ENCODE measurements at regions not wholly inside any gene's neighbourhood (a gene's known extent, or its start where the extent isn't known, plus 50 kb on each side); places are given as distances from the start of the nearest gene placed in this dataset.

- H3K27me3 ChIP-seq (ENCODE audit: insufficient read depth, insufficient read length) = no peaks in the 10 kb centered on the region
- H3K4me1 ChIP-seq (ENCODE audit: insufficient read depth, insufficient read length) = no peaks in the 10 kb centered on the region
- no peak for TF ChIP-seq SUZ12 (IDR thresholded peaks at IDR 0.05; ENCODE audit: extremely low read depth, insufficient read depth, insufficient read length)
- no peak for TF ChIP-seq ZNF274 (IDR thresholded peaks at IDR 0.05; ENCODE audit: low read depth, low read length)
- no peak for TF ChIP-seq YY1 (IDR thresholded peaks at IDR 0.05; ENCODE audit: insufficient read depth, insufficient read length)
- H3K9me3 ChIP-seq (ENCODE audit: insufficient read depth, low read length) = no peaks in the 10 kb centered on the region
- DNase-seq (ENCODE audit: low read depth, low spot score) = no peak
- no peak overlapping the region for H3K4me3 ChIP-seq (ENCODE audit: insufficient read length, low read depth)
- no peak overlapping the region for H3K9ac ChIP-seq (ENCODE audit: insufficient read length, low read depth)
- H3K36me3 ChIP-seq (ENCODE audit: insufficient read depth, insufficient read length, low read length) = no peaks in the 10 kb centered on the region
These were observed 365.7 kb upstream of the SEMA3C start for GRCh38 chr7:81284576-81284975.

DNA sequence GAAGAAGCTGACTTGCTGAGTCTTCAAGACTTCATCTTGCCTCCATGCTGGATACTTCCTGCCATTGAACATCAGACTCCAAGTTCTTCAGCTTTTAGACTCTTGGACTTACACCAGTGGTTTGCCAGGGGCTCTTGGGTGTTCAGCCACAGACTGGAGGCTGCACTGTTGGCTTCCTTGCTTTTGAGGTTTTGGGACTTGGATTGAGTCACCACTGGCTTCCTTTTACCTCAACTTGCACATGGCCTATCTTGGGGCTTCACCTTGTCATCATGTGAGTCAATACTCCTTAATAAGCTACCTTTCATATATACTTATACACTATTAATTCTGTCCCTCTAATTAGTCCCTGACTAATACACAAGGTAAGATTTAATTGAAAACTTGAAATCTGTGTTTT lies 361.7 kb upstream of the SEMA3C start:
- no peaks in the 10 kb centered on the region for H3K4me1 ChIP-seq (ENCODE audit: insufficient read depth, insufficient read length)
- DNase-seq (ENCODE audit: low read depth, low spot score) = no peak
- no peaks in the 10 kb centered on the region for H3K36me3 ChIP-seq (ENCODE audit: insufficient read depth, insufficient read length, low read length)
- H3K27me3 ChIP-seq (ENCODE audit: insufficient read depth, insufficient read length) = no peaks in the 10 kb centered on the region
- H3K4me3 ChIP-seq (ENCODE audit: insufficient read length, low read depth) = no peak overlapping the region
- no peaks in the 10 kb centered on the region for H3K9me3 ChIP-seq (ENCODE audit: insufficient read depth, low read length)
- TF ChIP-seq YY1 (IDR thresholded peaks at IDR 0.05; ENCODE audit: insufficient read depth, insufficient read length) = no peak
- no peak for TF ChIP-seq ZNF274 (IDR thresholded peaks at IDR 0.05; ENCODE audit: low read depth, low read length)
- no peak for TF ChIP-seq SUZ12 (IDR thresholded peaks at IDR 0.05; ENCODE audit: extremely low read depth, insufficient read depth, insufficient read length)
- no peak overlapping the region for H3K9ac ChIP-seq (ENCODE audit: insufficient read length, low read depth)

DNA sequence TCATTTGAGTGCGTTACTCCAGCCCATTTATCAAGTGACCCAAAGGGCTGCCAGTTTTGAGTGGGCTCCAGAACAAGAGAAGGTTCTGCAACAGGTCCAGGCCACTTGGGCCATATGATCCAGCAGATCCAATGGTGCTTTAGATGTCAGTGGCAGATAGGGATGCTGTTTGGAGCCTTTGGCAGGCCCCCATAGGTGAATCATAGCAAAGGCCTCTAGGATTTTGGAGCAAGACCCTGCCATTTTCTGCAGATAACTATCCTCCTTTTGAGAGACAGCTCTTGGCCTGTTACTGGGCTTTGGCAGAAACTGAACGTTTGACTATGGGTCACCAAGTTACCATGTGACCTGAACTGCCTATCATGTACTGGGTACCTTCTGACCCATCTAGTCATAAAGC lies 358.8 kb upstream of the SEMA3C start:
- no peak for DNase-seq (ENCODE audit: low read depth, low spot score)
- no peaks in the 10 kb centered on the region for H3K4me1 ChIP-seq (ENCODE audit: insufficient read depth, insufficient read length)
- H3K4me3 ChIP-seq (ENCODE audit: insufficient read length, low read depth) = no peak overlapping the region
- H3K27me3 ChIP-seq (ENCODE audit: insufficient read depth, insufficient read length) = no peaks in the 10 kb centered on the region
- H3K9ac ChIP-seq (ENCODE audit: insufficient read length, low read depth) = no peak overlapping the region
- TF ChIP-seq ZNF274 (IDR thresholded peaks at IDR 0.05; ENCODE audit: low read depth, low read length) = no peak
- no peak for TF ChIP-seq YY1 (IDR thresholded peaks at IDR 0.05; ENCODE audit: insufficient read depth, insufficient read length)
- no peaks in the 10 kb centered on the region for H3K36me3 ChIP-seq (ENCODE audit: insufficient read depth, insufficient read length, low read length)
- H3K9me3 ChIP-seq (ENCODE audit: insufficient read depth, low read length) = no peaks in the 10 kb centered on the region

GRCh38 chr7:81273601-81274397 lies 354.9 kb upstream of the SEMA3C start:
- H3K36me3 ChIP-seq (ENCODE audit: insufficient read depth, insufficient read length, low read length) = no peaks in the 10 kb centered on the region
- peak; percentile 16 for DNase-seq (ENCODE audit: low read depth, low spot score)
- H3K4me3 ChIP-seq (ENCODE audit: insufficient read length, low read depth) = no peak overlapping the region
- no peaks in the 10 kb centered on the region for H3K9me3 ChIP-seq (ENCODE audit: insufficient read depth, low read length)
- H3K4me1 ChIP-seq (ENCODE audit: insufficient read depth, insufficient read length) = no peaks in the 10 kb centered on the region
- H3K9ac ChIP-seq (ENCODE audit: insufficient read length, low read depth) = no peak overlapping the region
- H3K27me3 ChIP-seq (ENCODE audit: insufficient read depth, insufficient read length) = no peaks in the 10 kb centered on the region
- no peak for TF ChIP-seq ZNF274 (IDR thresholded peaks at IDR 0.05; ENCODE audit: low read depth, low read length)
- no peak for TF ChIP-seq YY1 (IDR thresholded peaks at IDR 0.05; ENCODE audit: insufficient read depth, insufficient read length)
- no peak for TF ChIP-seq SUZ12 (IDR thresholded peaks at IDR 0.05; ENCODE audit: extremely low read depth, insufficient read depth, insufficient read length)

GRCh38 chr7:81272176-81272575 lies 353.3 kb upstream of the SEMA3C start:
- Histone ChIP-seq H3K9me3 (ENCODE audit: insufficient read depth, low read length) (no peaks in the 10 kb centered on the region), H3K9ac (ENCODE audit: insufficient read length, low read depth) (no peak overlapping the region), H3K4me3 (ENCODE audit: insufficient read length, low read depth) (no peak overlapping the region), H3K4me1 (ENCODE audit: insufficient read depth, insufficient read length) (no peaks in the 10 kb centered on the region), H3K27me3 (ENCODE audit: insufficient read depth, insufficient read length) (no peaks in the 10 kb centered on the region), H3K36me3 (ENCODE audit: insufficient read depth, insufficient read length, low read length) (no peaks in the 10 kb centered on the region)
- DNase-seq (ENCODE audit: low read depth, low spot score) = no peak
- TF ChIP-seq SUZ12 (IDR thresholded peaks at IDR 0.05; ENCODE audit: extremely low read depth, insufficient read depth, insufficient read length) (no peak), ZNF274 (IDR thresholded peaks at IDR 0.05; ENCODE audit: low read depth, low read length) (no peak), YY1 (IDR thresholded peaks at IDR 0.05; ENCODE audit: insufficient read depth, insufficient read length) (no peak)

DNA sequence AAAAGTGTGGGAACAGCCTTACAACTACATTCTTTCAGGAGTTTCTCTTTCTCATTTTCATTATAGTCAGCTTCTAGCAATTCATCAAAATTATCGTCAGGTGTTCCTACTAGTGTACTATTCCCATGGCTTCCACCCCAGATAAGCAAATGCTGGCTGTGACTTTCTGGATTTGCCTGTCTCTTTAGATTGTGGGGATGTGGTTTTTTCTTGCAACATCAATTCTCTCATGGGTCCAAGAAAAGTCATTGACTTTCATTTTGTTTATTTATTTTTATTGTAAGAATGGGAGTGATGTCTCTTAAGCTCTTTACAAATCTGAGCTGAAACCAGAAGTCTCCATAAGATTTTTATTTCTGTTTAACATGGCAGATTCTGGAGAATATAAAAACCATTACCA lies 349.7 kb upstream of the SEMA3C start:
- H3K36me3 ChIP-seq (ENCODE audit: insufficient read depth, insufficient read length, low read length) = no peaks in the 10 kb centered on the region
- no peak for DNase-seq (ENCODE audit: low read depth, low spot score)
- no peaks in the 10 kb centered on the region for H3K9me3 ChIP-seq (ENCODE audit: insufficient read depth, low read length)
- TF ChIP-seq SUZ12 (IDR thresholded peaks at IDR 0.05; ENCODE audit: extremely low read depth, insufficient read depth, insufficient read length) = no peak
- TF ChIP-seq ZNF274 (IDR thresholded peaks at IDR 0.05; ENCODE audit: low read depth, low read length) = no peak
- TF ChIP-seq YY1 (IDR thresholded peaks at IDR 0.05; ENCODE audit: insufficient read depth, insufficient read length) = no peak
- H3K4me3 ChIP-seq (ENCODE audit: insufficient read length, low read depth) = no peak overlapping the region
- H3K27me3 ChIP-seq (ENCODE audit: insufficient read depth, insufficient read length) = no peaks in the 10 kb centered on the region
- no peaks in the 10 kb centered on the region for H3K4me1 ChIP-seq (ENCODE audit: insufficient read depth, insufficient read length)
- H3K9ac ChIP-seq (ENCODE audit: insufficient read length, low read depth) = no peak overlapping the region

DNA sequence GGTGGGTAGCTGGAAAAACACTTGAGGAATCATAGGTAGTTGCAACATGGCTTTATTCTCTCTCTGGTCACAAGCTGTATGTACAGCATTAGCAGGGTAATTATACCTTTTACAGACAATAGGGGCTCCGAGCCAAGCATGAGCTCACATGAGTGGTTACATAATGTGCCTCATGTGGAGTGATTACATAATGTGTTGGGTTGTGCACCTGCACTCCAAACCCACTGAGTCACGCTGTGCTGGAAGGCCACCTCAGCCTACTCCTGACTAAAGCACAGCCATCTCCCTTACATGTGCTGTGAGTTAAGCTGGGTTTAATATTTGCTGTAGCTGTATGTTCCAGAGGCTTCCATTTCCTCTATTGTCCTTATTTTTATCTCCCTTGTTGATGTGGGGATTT lies 348.7 kb upstream of the SEMA3C start:
- H3K27me3 ChIP-seq (ENCODE audit: insufficient read depth, insufficient read length) = no peaks in the 10 kb centered on the region
- TF ChIP-seq ZNF274 (IDR thresholded peaks at IDR 0.05; ENCODE audit: low read depth, low read length) = no peak
- no peak for TF ChIP-seq SUZ12 (IDR thresholded peaks at IDR 0.05; ENCODE audit: extremely low read depth, insufficient read depth, insufficient read length)
- TF ChIP-seq YY1 (IDR thresholded peaks at IDR 0.05; ENCODE audit: insufficient read depth, insufficient read length) = no peak
- no peak for DNase-seq (ENCODE audit: low read depth, low spot score)

More for the DNA sequence above, 348.7 kb upstream of the SEMA3C start:
- H3K4me1 ChIP-seq (ENCODE audit: insufficient read depth, insufficient read length) = no peaks in the 10 kb centered on the region
- H3K4me3 ChIP-seq (ENCODE audit: insufficient read length, low read depth) = no peak overlapping the region
- H3K36me3 ChIP-seq (ENCODE audit: insufficient read depth, insufficient read length, low read length) = no peaks in the 10 kb centered on the region
- H3K9ac ChIP-seq (ENCODE audit: insufficient read length, low read depth) = no peak overlapping the region
- no peaks in the 10 kb centered on the region for H3K9me3 ChIP-seq (ENCODE audit: insufficient read depth, low read length)
